ENCODE measurements at regions not wholly inside any gene's neighbourhood (a gene's known extent, or its start where the extent isn't known, plus 50 kb on each side); places are given as distances from the start of the nearest gene placed in this dataset.

GRCh38 chr7:8809320-8809719 is 375.9 kb downstream of the NXPH1 start:
- Histone ChIP-seq H3K79me2 (ENCODE audit: low read depth) (no peaks in the 10 kb centered on the region), H3K9me3 (ENCODE audit: low read depth) (no peaks in the 10 kb centered on the region), H3K4me3 (no peak overlapping the region), H2AFZ (replicated peaks) (no peak overlapping the region), H3F3A (ENCODE audit: low read depth) (no peaks in the 10 kb centered on the region), H3K4me1 (no peaks in the 10 kb centered on the region), H3K27me3 (no peaks in the 10 kb centered on the region), H3K27ac (no peak overlapping the region), H3K4me2 (no peak overlapping the region), H3K36me3 (no peaks in the 10 kb centered on the region), H3K9ac (no peak overlapping the region), H4K20me1 (ENCODE audit: low read depth) (no peaks in the 10 kb centered on the region)
- Mint-ChIP-seq H3K36me3 (no peaks in the 10 kb centered on the region), H3K9me3 (no peaks in the 10 kb centered on the region), H3K4me1 (no peaks in the 10 kb centered on the region), H3K27ac (no peak overlapping the region), H3K4me3 (no peak overlapping the region), H3K27me3 (ENCODE audit: insufficient read depth, low read depth) (no peaks in the 10 kb centered on the region)
- no peak for TF ChIP-seq EZH2 (IDR thresholded peaks at IDR 0.05)
- TF ChIP-seq EZH2phosphoT487 (IDR thresholded peaks at IDR 0.05) = no peak
- TF ChIP-seq, protein P1, sequence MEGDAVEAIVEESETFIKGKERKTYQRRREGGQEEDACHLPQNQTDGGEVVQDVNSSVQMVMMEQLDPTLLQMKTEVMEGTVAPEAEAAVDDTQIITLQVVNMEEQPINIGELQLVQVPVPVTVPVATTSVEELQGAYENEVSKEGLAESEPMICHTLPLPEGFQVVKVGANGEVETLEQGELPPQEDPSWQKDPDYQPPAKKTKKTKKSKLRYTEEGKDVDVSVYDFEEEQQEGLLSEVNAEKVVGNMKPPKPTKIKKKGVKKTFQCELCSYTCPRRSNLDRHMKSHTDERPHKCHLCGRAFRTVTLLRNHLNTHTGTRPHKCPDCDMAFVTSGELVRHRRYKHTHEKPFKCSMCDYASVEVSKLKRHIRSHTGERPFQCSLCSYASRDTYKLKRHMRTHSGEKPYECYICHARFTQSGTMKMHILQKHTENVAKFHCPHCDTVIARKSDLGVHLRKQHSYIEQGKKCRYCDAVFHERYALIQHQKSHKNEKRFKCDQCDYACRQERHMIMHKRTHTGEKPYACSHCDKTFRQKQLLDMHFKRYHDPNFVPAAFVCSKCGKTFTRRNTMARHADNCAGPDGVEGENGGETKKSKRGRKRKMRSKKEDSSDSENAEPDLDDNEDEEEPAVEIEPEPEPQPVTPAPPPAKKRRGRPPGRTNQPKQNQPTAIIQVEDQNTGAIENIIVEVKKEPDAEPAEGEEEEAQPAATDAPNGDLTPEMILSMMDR (IDR thresholded peaks at IDR 0.05) = no peak
- no peak for DNase-seq (ENCODE audit: low spot score)

- Mint-ChIP-seq H3K27me3 (ENCODE audit: insufficient read depth, low read depth) (no peaks in the 10 kb centered on the region), H3K4me3 (no peak overlapping the region), H3K36me3 (no peaks in the 10 kb centered on the region), H3K4me1 (no peaks in the 10 kb centered on the region), H3K9me3 (no peaks in the 10 kb centered on the region), H3K27ac (no peak overlapping the region)
- Histone ChIP-seq H3K4me1 (no peaks in the 10 kb centered on the region), H3K9ac (no peak overlapping the region), H3K9me3 (ENCODE audit: low read depth) (no peaks in the 10 kb centered on the region), H3K79me2 (ENCODE audit: low read depth) (no peaks in the 10 kb centered on the region), H3F3A (ENCODE audit: low read depth) (no peaks in the 10 kb centered on the region), H3K36me3 (no peaks in the 10 kb centered on the region), H3K27ac (no peak overlapping the region), H4K20me1 (ENCODE audit: low read depth) (no peaks in the 10 kb centered on the region), H3K27me3 (no peaks in the 10 kb centered on the region), H2AFZ (replicated peaks) (no peak overlapping the region), H3K4me3 (no peak overlapping the region), H3K4me2 (no peak overlapping the region)
- no peak for DNase-seq (ENCODE audit: low spot score)
- no peak for TF ChIP-seq EZH2 (IDR thresholded peaks at IDR 0.05)
- TF ChIP-seq, protein P1 (IDR thresholded peaks at IDR 0.05) = no peak
- no peak for TF ChIP-seq EZH2phosphoT487 (IDR thresholded peaks at IDR 0.05)
These were observed 384.1 kb downstream of the NXPH1 start for GRCh38 chr7:8817448-8818036.

- no peak overlapping the region for H2AFZ ChIP-seq (replicated peaks)
- Mint-ChIP-seq H3K36me3 (no peaks in the 10 kb centered on the region), H3K4me3 (no peak overlapping the region), H3K27me3 (ENCODE audit: insufficient read depth, low read depth) (no peaks in the 10 kb centered on the region), H3K4me1 (no peaks in the 10 kb centered on the region), H3K9me3 (no peaks in the 10 kb centered on the region), H3K27ac (no peak overlapping the region)
- H3K4me3 ChIP-seq = no peak overlapping the region
- H3K79me2 ChIP-seq (ENCODE audit: low read depth) = no peaks in the 10 kb centered on the region
- no peak for DNase-seq (ENCODE audit: low spot score)
- no peaks in the 10 kb centered on the region for H3K4me1 ChIP-seq
- H3K27ac ChIP-seq = no peak overlapping the region
- no peak for TF ChIP-seq EZH2phosphoT487 (IDR thresholded peaks at IDR 0.05)
- TF ChIP-seq, protein P1 (IDR thresholded peaks at IDR 0.05) = no peak
- no peak for TF ChIP-seq EZH2 (IDR thresholded peaks at IDR 0.05)
- no peaks in the 10 kb centered on the region for H3F3A ChIP-seq (ENCODE audit: low read depth)
- H3K36me3 ChIP-seq = no peaks in the 10 kb centered on the region
- H3K4me2 ChIP-seq = no peak overlapping the region
- no peaks in the 10 kb centered on the region for H3K9me3 ChIP-seq (ENCODE audit: low read depth)
- H4K20me1 ChIP-seq (ENCODE audit: low read depth) = no peaks in the 10 kb centered on the region
- H3K9ac ChIP-seq = no peak overlapping the region
- no peaks in the 10 kb centered on the region for H3K27me3 ChIP-seq
These were observed 385.0 kb downstream of the NXPH1 start for GRCh38 chr7:8818406-8818805.
